Hepatocyte (in vitro differentiated cells): ENCODE measurements at regions not wholly inside any gene's neighbourhood (a gene's known extent, or its start where the extent isn't known, plus 50 kb on each side); places are given as distances from the start of the nearest gene placed in this dataset.

Experiments used
- DNase-seq: peaks from one replicate; pipeline ENCODE4 v3.0.0-alpha.2; 2016; ENCODE audit warnings: low spot score
- H2AFZ ChIP-seq: fragments of 200-600 bp; sonication (generic); 2 replicates; pipeline ENCODE4 v1.6.0; 2016; ENCODE audit warnings: antibody characterized with exemption, mild to moderate bottlenecking
- H3K27ac ChIP-seq: fragments of 200-600 bp; sonication (generic); 2 replicates; pipeline ENCODE4 v1.5.1; 2016; ENCODE audit warnings: mild to moderate bottlenecking
- H3K27me3 ChIP-seq: fragments of 200-600 bp; sonication (generic); 2 replicates; pipeline ENCODE4 v1.6.1; 2016
- H3K36me3 ChIP-seq: fragments of 200-600 bp; sonication (generic); replicated peaks from 2 replicates; pipeline ENCODE4 v1.5.1; 2016; ENCODE audit warnings: low read depth; ENCODE audit not compliant: insufficient read depth
- H3K4me1 ChIP-seq: fragments of 200-600 bp; sonication (generic); 2 replicates; pipeline ENCODE4 v1.5.1; 2016; ENCODE audit warnings: mild to moderate bottlenecking, moderate library complexity; ENCODE audit not compliant: insufficient read depth
- H3K4me2 ChIP-seq: fragments of 200-600 bp; sonication (generic); 2 replicates; pipeline ENCODE4 v1.6.0; 2016
- H3K4me3 ChIP-seq: fragments of 200-600 bp; sonication (generic); 2 replicates; pipeline ENCODE4 v1.5.1; 2016; ENCODE audit warnings: mild to moderate bottlenecking
- H3K79me2 ChIP-seq: fragments of 200-600 bp; sonication (generic); 2 replicates; pipeline ENCODE4 v1.6.0; 2017; ENCODE audit warnings: mild to moderate bottlenecking
- H3K9me2 ChIP-seq: fragments of 200-600 bp; sonication (generic); replicated peaks from 2 replicates; pipeline ENCODE4 v1.6.0; 2017; ENCODE audit warnings: mild to moderate bottlenecking; ENCODE audit not compliant: insufficient read depth
- H3K9me3 ChIP-seq: fragments of 200-600 bp; sonication (generic); 2 replicates; pipeline ENCODE4 v1.5.1; 2016; ENCODE audit warnings: low read depth, mild to moderate bottlenecking
- H4K20me1 ChIP-seq: fragments of 200-600 bp; sonication (generic); 2 replicates; pipeline ENCODE4 v1.6.0; 2016; ENCODE audit warnings: mild to moderate bottlenecking; ENCODE audit not compliant: insufficient read depth, poor library complexity, severe bottlenecking
- CTCF ChIP-seq: fragments of 200-600 bp; sonication (generic); IDR thresholded peaks from 2 replicates; pipeline ENCODE4 v1.5.1; 2016; ENCODE audit warnings: antibody characterized with exemption, mild to moderate bottlenecking; ENCODE audit not compliant: poor library complexity
- EZH2 ChIP-seq: fragments of 200-600 bp; sonication (generic); IDR thresholded peaks from 2 replicates; pipeline ENCODE4 v1.6.1; 2016; ENCODE audit warnings: antibody characterized with exemption, mild to moderate bottlenecking, borderline replicate concordance
- EZH2phosphoT487 ChIP-seq: fragments of 200-600 bp; sonication (generic); IDR thresholded peaks from one replicate; pipeline ENCODE4 v1.6.1; 2018; ENCODE audit warnings: antibody characterized with exemption, mild to moderate bottlenecking, low read depth, moderate library complexity; ENCODE audit not compliant: unreplicated experiment, severe bottlenecking
- WGBS: methylation state at CpG from one replicate; pipeline ENCODE4 v1.1.6; 2016; ENCODE audit warnings: low lambda C conversion rate; ENCODE audit errors: missing lambda C conversion rate; 5-methylcytosine and 5-hydroxymethylcytosine counted together

- Histone ChIP-seq H3K9me2 (no peaks in the 10 kb centered on the region), H3K27me3 (no peaks in the 10 kb centered on the region), H3K4me2 (no peak overlapping the region), H3K4me1 (peaks cover 4% of the 10 kb centered on the region), H3K27ac (no peak overlapping the region), H3K36me3 (no peaks in the 10 kb centered on the region), H3K9me3 (no peaks in the 10 kb centered on the region), H3K79me2 (peaks cover 46% of the 10 kb centered on the region), H2AFZ (no peak overlapping the region), H3K4me3 (no peak overlapping the region), H4K20me1 (no peaks in the 10 kb centered on the region)
- DNase-seq: no peak
- WGBS: 94% methylated on average over 2 of the region's 2 CpGs
- no peak for TF ChIP-seq EZH2
- no peak for TF ChIP-seq EZH2phosphoT487
- no peak for TF ChIP-seq CTCF
These were observed 190.4 kb downstream of the ZEB2 start for GRCh38 chr2:144329472-144329871.

DNA sequence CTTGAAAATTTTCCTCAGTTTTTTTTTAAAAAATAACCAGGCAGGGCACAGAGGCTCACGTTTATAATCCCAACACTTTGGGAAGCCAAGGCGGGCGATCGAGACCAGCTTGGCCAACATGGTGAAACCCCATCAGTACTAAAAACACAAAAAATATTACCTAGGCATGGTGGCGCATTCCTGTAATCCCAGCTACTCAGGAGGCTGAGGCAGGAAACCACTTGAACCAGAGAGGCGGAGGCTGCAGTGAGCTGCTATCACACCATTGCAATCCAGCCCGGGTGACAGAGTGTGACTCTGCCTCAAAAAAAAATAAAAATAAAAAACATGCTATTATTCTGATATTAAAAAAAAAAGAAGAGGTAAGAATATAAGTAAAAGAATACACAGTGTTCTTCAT lies 191.0 kb downstream of the ZEB2 start:
- H3K4me1 ChIP-seq: peaks cover 4% of the 10 kb centered on the region
- H2AFZ ChIP-seq: no peak overlapping the region
- no peak overlapping the region for H3K4me3 ChIP-seq
- TF ChIP-seq CTCF: no peak
- no peak for TF ChIP-seq EZH2
- TF ChIP-seq EZH2phosphoT487: no peak
- no peaks in the 10 kb centered on the region for H3K36me3 ChIP-seq
- H3K27me3 ChIP-seq: no peaks in the 10 kb centered on the region
- no peaks in the 10 kb centered on the region for H4K20me1 ChIP-seq
- 93% methylated on average over 7 of the region's 7 CpGs for whole genome bisulfite sequencing
- H3K9me2 ChIP-seq: no peaks in the 10 kb centered on the region
- H3K79me2 ChIP-seq: peaks cover 46% of the 10 kb centered on the region
- no peak for DNase-seq
- no peak overlapping the region for H3K27ac ChIP-seq
- no peak overlapping the region for H3K4me2 ChIP-seq
- H3K9me3 ChIP-seq: no peaks in the 10 kb centered on the region

DNA sequence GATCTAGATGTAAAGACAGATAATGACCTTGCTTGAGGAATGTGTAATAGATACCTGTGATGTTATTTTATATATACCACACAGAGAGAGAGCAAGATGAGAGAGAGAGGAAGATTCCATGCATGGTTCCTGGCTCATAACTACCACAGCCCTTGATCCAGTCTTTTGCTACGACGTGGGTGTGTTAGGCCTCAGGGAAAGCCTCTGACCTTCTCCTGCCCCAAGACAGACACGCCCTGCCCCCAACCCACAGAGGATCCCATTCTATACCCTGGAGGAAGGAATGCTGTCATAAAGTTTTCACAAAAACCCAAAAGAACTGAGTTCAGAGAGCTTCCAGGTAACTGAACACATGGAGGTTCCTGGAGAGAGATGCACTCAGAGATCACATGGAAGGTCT lies 193.1 kb downstream of the ZEB2 start:
- H3K27me3 ChIP-seq: no peaks in the 10 kb centered on the region
- no peak for DNase-seq
- no peak overlapping the region for H2AFZ ChIP-seq
- no peaks in the 10 kb centered on the region for H3K9me3 ChIP-seq
- no peak overlapping the region for H3K27ac ChIP-seq
- H3K36me3 ChIP-seq: no peaks in the 10 kb centered on the region
- H4K20me1 ChIP-seq: no peaks in the 10 kb centered on the region
- no peaks in the 10 kb centered on the region for H3K9me2 ChIP-seq
- no peak for TF ChIP-seq EZH2phosphoT487
- TF ChIP-seq EZH2: no peak
- no peak for TF ChIP-seq CTCF
- WGBS: 78% methylated on average over 3 of the region's 3 CpGs
- no peak overlapping the region for H3K4me2 ChIP-seq
- H3K79me2 ChIP-seq: peaks cover 57% of the 10 kb centered on the region
- H3K4me1 ChIP-seq: no peaks in the 10 kb centered on the region
- H3K4me3 ChIP-seq: no peak overlapping the region

DNA sequence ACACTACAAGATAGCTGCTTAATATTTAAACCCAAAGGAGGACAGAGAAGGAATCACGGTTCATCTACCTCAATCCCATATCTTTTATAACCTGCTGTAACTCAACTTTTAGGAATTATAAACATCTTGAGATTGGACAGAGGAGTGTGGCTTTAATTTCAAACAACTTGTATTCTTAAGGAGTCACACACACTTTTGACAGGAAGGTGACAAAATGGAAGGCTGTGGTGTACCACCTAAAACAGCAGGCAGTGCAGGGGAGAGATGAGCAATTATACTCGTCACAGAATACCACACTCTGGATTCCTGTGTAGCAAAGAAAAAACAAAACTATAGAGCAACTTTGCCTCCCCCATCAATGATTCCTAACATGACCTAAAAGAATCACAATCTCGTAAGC lies 194.8 kb downstream of the ZEB2 start:
- WGBS: 73% methylated on average over 3 of the region's 3 CpGs
- peaks cover 59% of the 10 kb centered on the region for H3K79me2 ChIP-seq

More for the DNA sequence above, 194.8 kb downstream of the ZEB2 start:
- TF ChIP-seq EZH2 (no peak), CTCF (no peak), EZH2phosphoT487 (no peak)
- H3K36me3 ChIP-seq: no peaks in the 10 kb centered on the region
- no peaks in the 10 kb centered on the region for H3K27me3 ChIP-seq
- no peaks in the 10 kb centered on the region for H3K4me1 ChIP-seq
- no peak overlapping the region for H3K4me2 ChIP-seq
- H2AFZ ChIP-seq: no peak overlapping the region
- H3K9me2 ChIP-seq: no peaks in the 10 kb centered on the region
- no peaks in the 10 kb centered on the region for H4K20me1 ChIP-seq
- H3K4me3 ChIP-seq: no peak overlapping the region
- no peak for DNase-seq
- H3K27ac ChIP-seq: no peak overlapping the region
- no peaks in the 10 kb centered on the region for H3K9me3 ChIP-seq
